ENCODE measurements at regions not wholly inside any gene's neighbourhood (a gene's known extent, or its start where the extent isn't known, plus 50 kb on each side); places are given as distances from the start of the nearest gene placed in this dataset.
"Not testable (repeated sequence)": the region's sequence is repeated elsewhere in the genome, so short reads cannot be mapped to it uniquely, and the experiment has no call there.

- no peak for DNase-seq (ENCODE audit: low read depth in 4 of 4, low spot score in 1 of 4)
Measured at GRCh38 chr16:65268331-65268730, 146.5 kb upstream of the CDH11 start.

GRCh38 chr16:65263896-65264295 lies 142.0 kb upstream of the CDH11 start:
- DNase-seq (ENCODE audit: low read depth in 4 of 4, low spot score in 1 of 4): no peak

- no peak for DNase-seq (ENCODE audit: low read depth in 4 of 4, low spot score in 1 of 4)
Measured at GRCh38 chr16:65260746-65261145, 138.9 kb upstream of the CDH11 start.

GRCh38 chr16:65254144-65254543 lies 132.3 kb upstream of the CDH11 start:
- DNase-seq (ENCODE audit: low read depth in 4 of 4, low spot score in 1 of 4): no peak

GRCh38 chr16:65249768-65250167 lies 127.9 kb upstream of the CDH11 start:
- no peak for DNase-seq (ENCODE audit: low read depth in 4 of 4, low spot score in 1 of 4)

GRCh38 chr16:65244787-65245186 lies 122.9 kb upstream of the CDH11 start:
- DNase-seq (ENCODE audit: low read depth in 4 of 4, low spot score in 1 of 4): no peak

GRCh38 chr16:65235339-65236177 lies 113.7 kb upstream of the CDH11 start:
- DNase-seq (ENCODE audit: low read depth in 4 of 4, low spot score in 1 of 4): no peak

- DNase-seq (ENCODE audit: low read depth in 4 of 4, low spot score in 1 of 4): not testable (repeated sequence)
Measured at GRCh38 chr16:65234721-65235320, 113.0 kb upstream of the CDH11 start.

GRCh38 chr16:65229191-65229662 lies 107.4 kb upstream of the CDH11 start:
- no peak for DNase-seq (ENCODE audit: low read depth in 4 of 4, low spot score in 1 of 4)

- DNase-seq (ENCODE audit: low read depth in 4 of 4, low spot score in 1 of 4): no peak
Measured at GRCh38 chr16:65227150-65227835, 105.4 kb upstream of the CDH11 start.

- DNase-seq (ENCODE audit: low read depth in 4 of 4, low spot score in 1 of 4): no peak
Measured at GRCh38 chr16:65226077-65226476, 104.2 kb upstream of the CDH11 start.

GRCh38 chr16:65225488-65225887 lies 103.6 kb upstream of the CDH11 start:
- DNase-seq (ENCODE audit: low read depth in 4 of 4, low spot score in 1 of 4): no peak

- DNase-seq (ENCODE audit: low read depth in 4 of 4, low spot score in 1 of 4): no peak
Measured at GRCh38 chr16:65224994-65225393, 103.1 kb upstream of the CDH11 start.

GRCh38 chr16:65224471-65224870 lies 102.6 kb upstream of the CDH11 start:
- no peak for DNase-seq (ENCODE audit: low read depth in 4 of 4, low spot score in 1 of 4)

GRCh38 chr16:65223335-65223734 lies 101.5 kb upstream of the CDH11 start:
- no peak for DNase-seq (ENCODE audit: low read depth in 4 of 4, low spot score in 1 of 4)

- DNase-seq (ENCODE audit: low read depth in 4 of 4, low spot score in 1 of 4): no peak
Measured at GRCh38 chr16:65222536-65222935, 100.7 kb upstream of the CDH11 start.

GRCh38 chr16:65222049-65222448 lies 100.2 kb upstream of the CDH11 start:
- no peak for DNase-seq (ENCODE audit: low read depth in 4 of 4, low spot score in 1 of 4)

GRCh38 chr16:65219786-65220185 lies 97.9 kb upstream of the CDH11 start:
- no peak for DNase-seq (ENCODE audit: low read depth in 4 of 4, low spot score in 1 of 4)

- no peak for DNase-seq (ENCODE audit: low read depth in 4 of 4, low spot score in 1 of 4)
Measured at GRCh38 chr16:65218348-65218747, 96.5 kb upstream of the CDH11 start.

GRCh38 chr16:65213866-65214595 lies 92.2 kb upstream of the CDH11 start:
- no peak for DNase-seq (ENCODE audit: low read depth in 4 of 4, low spot score in 1 of 4)

GRCh38 chr16:65212791-65213190 lies 90.9 kb upstream of the CDH11 start:
- no peak for DNase-seq (ENCODE audit: low read depth in 4 of 4, low spot score in 1 of 4)
